Activated T-cell treated with anti-CD3 and anti-CD28 coated beads, Interleukin-2, amount 50 U/mL, for 4 hours (primary cell): ENCODE measurements at regions not wholly inside any gene's neighbourhood (a gene's known extent, or its start where the extent isn't known, plus 50 kb on each side); places are given as distances from the start of the nearest gene placed in this dataset.
"Not testable (repeated sequence)": the region's sequence is repeated elsewhere in the genome, so short reads cannot be mapped to it uniquely, and the experiment has no call there.

ENCODE experiments used
- ATAC-seq, 2 donors: fragments of 200-7000 bp; cut with Tn5 transposase; one replicate each; pipeline ENCODE4 v1.10.0; 2021
- DNase-seq: peaks from one replicate; pipeline ENCODE4 v3.0.0-alpha.2; 2020
- H3K27me3 Mint-ChIP-seq: one replicate; pipeline ENCODE4 v1.8.0; 2021; ENCODE audit warnings: low read depth, mixed read lengths
- H3K36me3 Mint-ChIP-seq: one replicate; pipeline ENCODE4 v1.8.0; 2022; ENCODE audit warnings: mixed read lengths; ENCODE audit not compliant: insufficient read depth
- H3K4me1 Mint-ChIP-seq: one replicate; pipeline ENCODE4 v1.8.0; 2021; ENCODE audit warnings: low read depth, mixed read lengths
- H3K4me3 Mint-ChIP-seq: one replicate; pipeline ENCODE4 v1.8.0; 2021; ENCODE audit warnings: mild to moderate bottlenecking, moderate library complexity, mixed read lengths
- H3K9me3 Mint-ChIP-seq: one replicate; pipeline ENCODE4 v1.8.0; 2021; ENCODE audit warnings: mixed read lengths

DNA sequence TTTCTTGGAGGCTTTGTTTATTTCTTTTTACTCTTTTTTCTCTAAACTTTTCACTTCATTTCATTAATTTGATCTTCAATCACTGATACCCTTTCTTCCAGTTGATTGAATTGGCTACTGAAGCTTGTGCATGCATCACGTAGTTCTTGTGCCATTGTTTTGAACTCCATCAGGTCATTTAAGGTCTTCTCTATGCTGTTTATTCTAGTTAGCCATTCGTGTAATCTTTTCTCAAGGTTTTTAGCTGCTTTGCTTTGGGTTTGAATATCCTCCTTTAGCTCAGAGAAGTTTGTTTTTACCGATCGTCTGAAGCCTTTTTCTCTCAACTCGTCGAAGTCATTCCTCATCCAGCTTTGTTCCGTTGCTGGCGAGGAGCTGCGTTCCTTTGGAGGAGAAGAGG lies 189.9 kb downstream of the TTC6 start:
- H3K9me3 Mint-ChIP-seq, H3K36me3 Mint-ChIP-seq, H3K27me3 Mint-ChIP-seq, DNase-seq, H3K4me3 Mint-ChIP-seq, ATAC-seq, H3K4me1 Mint-ChIP-seq: not testable (repeated sequence)

- not testable (repeated sequence) for H3K27me3 Mint-ChIP-seq, H3K4me3 Mint-ChIP-seq, H3K4me1 Mint-ChIP-seq, ATAC-seq, H3K36me3 Mint-ChIP-seq, H3K9me3 Mint-ChIP-seq, DNase-seq
Measured at GRCh38 chr14:37786114-37786625, 190.7 kb downstream of the TTC6 start.

DNA sequence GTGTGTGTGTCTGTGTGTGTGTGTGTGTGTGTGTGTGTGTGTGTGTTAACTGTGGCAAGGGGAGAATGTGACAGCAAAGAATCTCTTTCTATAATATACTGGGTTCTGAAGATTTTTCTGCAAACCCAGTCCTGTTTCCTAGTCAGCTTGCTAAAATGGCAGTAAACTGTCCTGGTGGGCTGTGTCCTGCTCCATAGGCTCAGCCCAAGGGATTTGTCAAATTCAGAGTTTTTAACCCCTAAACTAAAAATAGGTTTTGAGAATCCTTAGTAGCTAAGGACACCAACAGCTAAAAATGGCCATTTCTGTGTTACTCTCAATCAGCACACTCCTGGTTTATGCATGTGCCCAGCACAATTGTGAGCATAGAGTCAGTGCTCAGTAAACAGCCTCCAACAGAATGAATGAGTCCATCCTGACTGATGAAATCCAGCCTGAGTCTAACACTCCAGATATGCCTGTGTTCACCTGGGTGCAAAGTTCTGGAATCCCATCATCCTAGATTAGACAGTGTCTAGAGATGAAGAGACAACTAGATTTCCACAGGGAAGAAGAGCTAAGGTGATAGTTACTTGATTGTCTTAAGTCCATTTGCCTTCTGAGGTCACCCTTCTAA lies 192.6 kb downstream of the TTC6 start:
- no peak for ATAC-seq
- Mint-ChIP-seq H3K4me3 (no peak overlapping the region), H3K9me3 (no peaks in the 10 kb centered on the region), H3K4me1 (no peaks in the 10 kb centered on the region), H3K27me3 (no peaks in the 10 kb centered on the region), H3K36me3 (no peaks in the 10 kb centered on the region)
- DNase-seq, result no peak

GRCh38 chr14:37791384-37792036 lies 196.1 kb downstream of the TTC6 start:
- H3K36me3 Mint-ChIP-seq, result no peaks in the 10 kb centered on the region
- H3K9me3 Mint-ChIP-seq, result no peaks in the 10 kb centered on the region
- H3K4me1 Mint-ChIP-seq, result no peaks in the 10 kb centered on the region
- ATAC-seq, result no peak
- H3K27me3 Mint-ChIP-seq, result no peaks in the 10 kb centered on the region
- no peak overlapping the region for H3K4me3 Mint-ChIP-seq
- no peak for DNase-seq

DNA sequence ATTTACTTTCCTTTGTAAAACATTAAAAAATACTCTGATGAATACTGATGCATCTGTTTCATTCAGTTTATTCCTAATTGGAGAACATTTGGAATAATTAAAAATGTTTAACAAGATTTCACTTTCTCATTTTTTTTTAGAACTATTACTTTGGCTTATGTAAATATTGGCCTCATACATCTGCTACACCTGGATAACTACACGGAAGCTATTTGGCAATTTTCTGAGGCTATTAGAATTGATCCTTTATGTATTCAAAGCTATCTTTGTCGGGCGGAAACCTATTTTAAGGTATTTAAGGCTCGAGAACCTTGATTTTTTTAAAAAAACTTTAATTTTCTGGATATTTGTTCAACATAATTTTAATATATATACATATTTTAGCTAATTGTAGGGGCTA lies 196.7 kb downstream of the TTC6 start:
- no peak for DNase-seq
- Mint-ChIP-seq H3K36me3 (no peaks in the 10 kb centered on the region), H3K4me3 (no peak overlapping the region), H3K9me3 (no peaks in the 10 kb centered on the region), H3K27me3 (no peaks in the 10 kb centered on the region), H3K4me1 (no peaks in the 10 kb centered on the region)
- no peak for ATAC-seq

GRCh38 chr14:37796703-37797416 lies 201.4 kb downstream of the TTC6 start:
- H3K4me1 Mint-ChIP-seq, result no peaks in the 10 kb centered on the region
- H3K9me3 Mint-ChIP-seq, result no peaks in the 10 kb centered on the region
- ATAC-seq, result no peak
- DNase-seq, result no peak
- no peaks in the 10 kb centered on the region for H3K27me3 Mint-ChIP-seq
- H3K36me3 Mint-ChIP-seq, result no peaks in the 10 kb centered on the region
- H3K4me3 Mint-ChIP-seq, result no peak overlapping the region

DNA sequence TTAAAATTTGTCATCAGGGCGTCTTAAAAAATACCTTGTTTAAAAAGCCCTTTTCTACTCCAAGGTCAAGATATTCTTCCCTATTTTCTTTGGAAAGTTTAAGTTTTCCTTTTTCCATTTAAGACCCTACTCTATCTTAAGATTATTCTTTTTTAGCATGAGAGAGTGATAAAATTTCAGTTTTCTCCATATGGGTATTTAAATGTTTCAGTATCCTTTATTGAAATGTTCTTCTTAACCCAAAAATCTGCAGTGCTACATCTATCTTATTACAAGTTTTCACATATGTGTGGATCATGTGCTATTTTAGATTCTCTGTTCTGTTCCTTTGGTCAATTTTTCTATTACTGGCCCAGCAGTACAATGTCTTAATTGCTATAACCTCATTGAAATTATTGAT lies 202.2 kb downstream of the TTC6 start:
- H3K36me3 Mint-ChIP-seq, result no peaks in the 10 kb centered on the region
- H3K9me3 Mint-ChIP-seq, result no peaks in the 10 kb centered on the region
- H3K4me3 Mint-ChIP-seq, result no peak overlapping the region
- DNase-seq (no peak), ATAC-seq (no peak)
- no peaks in the 10 kb centered on the region for H3K27me3 Mint-ChIP-seq
- no peaks in the 10 kb centered on the region for H3K4me1 Mint-ChIP-seq

GRCh38 chr14:37807722-37808121 lies 212.3 kb downstream of the TTC6 start:
- H3K4me1 Mint-ChIP-seq, result no peaks in the 10 kb centered on the region
- no peak overlapping the region for H3K4me3 Mint-ChIP-seq
- no peaks in the 10 kb centered on the region for H3K9me3 Mint-ChIP-seq
- no peak for ATAC-seq
- no peak for DNase-seq
- H3K27me3 Mint-ChIP-seq, result no peaks in the 10 kb centered on the region
- H3K36me3 Mint-ChIP-seq, result no peaks in the 10 kb centered on the region

DNA sequence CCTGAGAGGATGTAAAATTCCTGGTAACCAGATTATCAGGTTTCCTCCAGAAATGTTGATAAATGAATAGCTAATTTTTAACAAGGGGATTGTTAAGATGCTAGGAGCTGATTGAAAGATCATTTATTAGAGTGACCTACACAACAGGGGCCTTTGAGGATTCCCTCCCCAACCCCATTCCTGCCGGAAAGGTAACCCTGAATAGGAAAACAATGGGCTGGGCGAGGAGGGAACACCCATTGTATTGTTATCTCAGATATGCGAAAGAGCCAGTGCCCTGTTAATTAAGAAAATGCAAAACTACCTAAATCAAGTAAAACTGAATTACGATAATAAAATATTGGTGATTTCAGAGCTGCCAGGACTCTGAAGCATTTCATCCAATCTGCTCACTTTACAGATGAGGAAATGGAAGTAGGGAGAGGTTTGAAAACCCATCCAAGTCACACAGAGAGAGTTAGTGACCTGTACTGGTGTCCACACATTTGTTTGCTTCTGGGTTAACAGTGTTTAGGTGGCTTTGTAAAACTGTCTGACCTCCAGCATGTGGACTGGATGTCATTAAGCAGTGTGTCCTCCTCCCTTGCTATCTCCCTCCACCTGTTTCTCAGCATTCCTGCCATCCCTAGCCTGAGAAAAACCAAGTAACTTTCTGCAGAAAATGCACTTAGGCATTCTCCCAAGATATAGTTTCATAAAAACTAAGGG lies 214.8 kb downstream of the TTC6 start:
- Mint-ChIP-seq H3K27me3 (no peaks in the 10 kb centered on the region), H3K4me1 (no peaks in the 10 kb centered on the region), H3K9me3 (no peaks in the 10 kb centered on the region), H3K4me3 (no peak overlapping the region), H3K36me3 (no peaks in the 10 kb centered on the region)
- DNase-seq (no peak), ATAC-seq (no peak)

DNA sequence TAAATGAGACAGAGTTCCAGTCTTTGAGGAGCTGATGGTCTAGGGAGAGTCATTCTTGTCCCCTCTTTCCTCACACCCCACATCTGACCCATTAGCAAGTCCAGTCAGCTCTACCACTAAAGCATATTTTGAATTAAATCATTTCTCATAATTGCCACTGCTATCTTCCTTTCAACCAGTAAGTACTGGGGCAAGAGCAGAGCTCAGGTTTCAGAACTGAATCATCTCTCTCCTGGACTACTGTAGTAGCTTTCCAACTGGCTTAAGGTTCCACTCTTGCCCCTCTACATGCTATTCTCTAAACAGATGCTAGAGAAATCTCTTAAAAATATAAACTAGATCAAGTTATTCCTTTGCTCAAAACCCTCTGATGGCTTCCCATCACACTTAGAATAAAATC lies 218.3 kb downstream of the TTC6 start:
- H3K4me3 Mint-ChIP-seq, result no peak overlapping the region
- ATAC-seq (no peak), DNase-seq (no peak)
- H3K4me1 Mint-ChIP-seq, result no peaks in the 10 kb centered on the region
- no peaks in the 10 kb centered on the region for H3K27me3 Mint-ChIP-seq
- H3K36me3 Mint-ChIP-seq, result no peaks in the 10 kb centered on the region
- H3K9me3 Mint-ChIP-seq, result no peaks in the 10 kb centered on the region

DNA sequence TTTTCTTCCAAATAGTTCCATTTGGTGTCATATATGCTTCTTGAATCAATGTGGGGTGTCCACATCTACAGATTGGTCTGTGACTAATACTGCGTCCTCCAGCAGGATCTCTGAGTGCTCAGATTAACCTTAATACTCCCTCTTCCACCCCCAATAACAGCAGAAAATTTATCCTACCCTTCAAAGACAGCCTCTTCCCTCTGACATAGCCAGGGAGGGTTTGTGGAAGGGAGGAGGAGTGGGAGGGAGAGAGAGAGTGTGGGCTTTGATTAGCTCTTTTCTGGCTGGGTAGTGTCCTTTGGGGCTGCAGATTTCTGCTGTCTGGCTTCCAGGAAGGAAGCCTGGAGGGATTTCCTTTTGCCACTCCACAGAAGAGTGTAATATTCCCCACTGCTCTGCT lies 220.7 kb downstream of the TTC6 start:
- ATAC-seq (no peak), DNase-seq (no peak)
- Mint-ChIP-seq H3K4me1 (no peaks in the 10 kb centered on the region), H3K9me3 (no peaks in the 10 kb centered on the region), H3K27me3 (no peaks in the 10 kb centered on the region), H3K4me3 (no peak overlapping the region), H3K36me3 (no peaks in the 10 kb centered on the region)

DNA sequence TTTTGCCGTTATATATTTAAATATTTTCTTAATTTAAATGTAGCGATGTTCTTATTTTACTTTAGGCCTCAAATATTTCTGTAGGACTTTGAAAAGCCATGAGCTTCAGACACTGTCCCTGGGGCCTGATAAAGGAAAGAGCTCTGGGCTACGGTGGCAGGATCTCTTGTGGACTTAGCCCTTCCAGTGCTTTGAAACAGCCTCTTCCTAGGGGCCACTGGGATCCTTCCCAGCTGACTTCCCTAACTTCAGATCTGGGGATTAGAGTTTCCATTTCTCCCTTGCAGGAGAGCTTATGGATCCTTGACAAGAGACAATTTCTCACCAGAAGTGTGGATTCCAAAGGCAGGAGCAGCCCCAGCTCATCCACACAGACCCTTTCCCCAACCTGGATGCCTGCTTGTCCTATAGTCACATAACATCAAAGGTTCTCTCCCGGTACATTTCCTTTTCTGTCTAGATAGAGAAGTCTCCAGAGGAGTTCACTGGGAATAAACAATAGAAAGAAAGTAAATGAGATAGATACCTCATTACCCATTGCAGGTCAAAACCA lies 221.4 kb downstream of the TTC6 start:
- no peaks in the 10 kb centered on the region for H3K4me1 Mint-ChIP-seq

GRCh38 chr14:37819155-37820015 lies 224.0 kb downstream of the TTC6 start:
- DNase-seq, result no peak
- no peaks in the 10 kb centered on the region for H3K9me3 Mint-ChIP-seq
- no peak overlapping the region for H3K4me3 Mint-ChIP-seq
- H3K36me3 Mint-ChIP-seq, result no peaks in the 10 kb centered on the region
- no peaks in the 10 kb centered on the region for H3K27me3 Mint-ChIP-seq
- no peak for ATAC-seq
- no peaks in the 10 kb centered on the region for H3K4me1 Mint-ChIP-seq

More for the DNA sequence above, 221.4 kb downstream of the TTC6 start:
- ATAC-seq (no peak), DNase-seq (no peak)
- Mint-ChIP-seq H3K36me3 (no peaks in the 10 kb centered on the region), H3K4me3 (no peak overlapping the region), H3K9me3 (no peaks in the 10 kb centered on the region), H3K27me3 (no peaks in the 10 kb centered on the region)
